ENCODE measurements at regions not wholly inside any gene's neighbourhood (a gene's known extent, or its start where the extent isn't known, plus 50 kb on each side); places are given as distances from the start of the nearest gene placed in this dataset.

DNA sequence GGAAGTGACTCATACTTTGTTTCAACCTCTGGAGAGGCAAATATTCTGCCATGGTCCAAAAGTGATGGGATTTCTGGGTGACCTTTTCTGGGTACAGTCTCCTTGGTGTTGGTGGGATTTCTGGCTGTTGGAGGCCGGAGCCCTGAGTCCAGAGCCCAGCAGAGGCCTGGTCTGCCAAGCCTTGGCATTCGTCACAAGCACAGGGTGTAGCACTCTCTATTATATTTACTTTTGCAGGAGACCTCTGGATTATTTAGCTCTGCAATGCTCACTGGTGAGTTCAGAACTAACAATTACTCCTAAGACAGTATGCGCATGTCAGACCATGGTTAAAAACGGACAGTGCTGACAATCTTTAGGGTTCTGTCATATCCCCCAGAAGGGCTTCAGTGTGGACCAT lies 201.6 kb upstream of the TWIST2 start:
- ChIA-PET CTCF (no interaction called here), POLR2A (no interaction called here)
- Mint-ChIP-seq H3K27ac (no peak overlapping the region), H3K9me3 (no peaks in the 10 kb centered on the region), H3K4me1 (ENCODE audit: low read depth) (peaks cover 2% of the 10 kb centered on the region), H3K27me3 (peaks cover 10% of the 10 kb centered on the region), H3K36me3 (no peaks in the 10 kb centered on the region), H3K4me3 (no peak overlapping the region)
- intact Hi-C loops (cut with micrococcal nuclease) = no loop called here
- no peak for DNase-seq

DNA sequence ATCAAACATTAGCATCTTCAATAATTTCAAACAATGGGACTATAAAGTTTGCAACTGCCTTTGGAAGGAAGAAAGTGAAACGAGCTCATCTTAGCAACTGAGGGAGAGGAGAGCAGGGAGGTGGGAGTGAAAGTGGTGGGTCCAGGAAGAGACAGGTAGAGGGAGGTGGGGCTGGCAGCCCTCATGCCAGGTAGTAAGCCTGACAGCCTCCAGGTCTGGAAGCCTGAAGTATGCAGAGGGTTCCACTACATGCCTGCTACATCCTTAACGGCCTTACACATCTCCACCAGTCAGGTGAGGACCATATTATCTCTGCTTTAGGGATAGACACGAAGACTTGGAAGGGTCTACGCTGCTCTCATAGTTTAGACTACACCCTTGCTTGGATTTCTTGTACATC lies 201.1 kb upstream of the TWIST2 start:
- H3K4me3 Mint-ChIP-seq = no peak overlapping the region
- intact Hi-C loops (cut with micrococcal nuclease) = no loop called here
- H3K36me3 Mint-ChIP-seq = no peaks in the 10 kb centered on the region
- peaks cover 12% of the 10 kb centered on the region for H3K27me3 Mint-ChIP-seq
- H3K4me1 Mint-ChIP-seq (ENCODE audit: low read depth) = peaks cover 2% of the 10 kb centered on the region
- H3K27ac Mint-ChIP-seq = no peak overlapping the region
- ChIA-PET POLR2A (no interaction called here), CTCF (no interaction called here)
- no peaks in the 10 kb centered on the region for H3K9me3 Mint-ChIP-seq
- no peak for DNase-seq

DNA sequence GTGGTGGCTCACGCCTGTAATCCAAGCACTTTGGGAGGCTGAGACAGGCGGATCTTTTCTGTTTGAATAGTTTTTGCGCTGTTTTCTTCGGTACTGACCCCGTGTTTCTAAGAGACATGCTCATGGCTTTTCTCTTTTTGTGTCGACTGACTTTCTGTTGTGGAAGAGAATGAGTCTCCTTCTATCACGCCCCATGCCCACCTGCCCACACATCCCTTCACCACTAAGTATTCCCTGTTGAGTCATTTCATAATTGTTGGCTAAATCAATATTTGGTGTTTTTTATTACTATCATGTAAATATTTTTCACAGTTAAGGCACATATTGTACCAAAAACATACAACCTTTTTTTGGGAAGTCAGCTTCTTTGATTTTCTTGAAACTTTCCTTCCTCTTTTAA lies 198.8 kb upstream of the TWIST2 start:
- CTCF ChIA-PET = no interaction called here
- peaks cover 16% of the 10 kb centered on the region for H3K27me3 Mint-ChIP-seq
- intact Hi-C loops (cut with micrococcal nuclease) = no loop called here

DNA sequence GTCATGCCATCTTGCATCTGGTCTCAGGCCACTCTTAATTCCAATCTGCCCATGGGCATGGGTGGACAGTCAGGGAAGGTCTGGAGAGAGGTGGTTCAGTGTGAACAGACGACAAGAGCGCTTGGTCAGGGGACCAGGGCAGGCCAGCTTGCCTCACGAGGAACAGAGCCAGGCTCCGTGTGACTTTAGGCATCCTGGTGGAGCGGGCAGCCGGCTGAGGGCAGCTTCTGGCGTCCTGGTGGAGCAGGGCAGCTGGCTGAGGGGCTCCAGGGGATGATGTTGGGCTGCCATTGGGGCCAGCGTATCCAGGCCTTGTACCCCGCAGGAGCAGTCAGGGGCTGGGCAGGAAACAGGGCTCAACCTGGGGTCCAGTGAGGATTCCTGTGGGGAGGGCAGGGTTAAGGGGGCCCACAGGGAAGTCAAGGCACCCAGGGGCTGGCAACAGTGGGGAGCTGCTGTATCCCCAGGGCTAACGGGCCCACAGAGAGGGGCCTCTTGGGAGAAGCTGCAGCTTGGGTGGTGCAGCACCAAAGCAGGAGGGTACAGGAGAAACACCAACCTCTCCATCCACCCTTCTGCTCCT lies 197.9 kb upstream of the TWIST2 start:
- intact Hi-C loops (cut with micrococcal nuclease) = no loop called here
- DNase-seq = no peak
- Mint-ChIP-seq H3K27ac (no peak overlapping the region), H3K9me3 (no peaks in the 10 kb centered on the region), H3K36me3 (no peaks in the 10 kb centered on the region), H3K4me1 (ENCODE audit: low read depth) (no peaks in the 10 kb centered on the region), H3K4me3 (no peak overlapping the region), H3K27me3 (peaks cover 16% of the 10 kb centered on the region)
- POLR2A ChIA-PET = no interaction called here
- CTCF ChIA-PET = interaction anchor here (0.6 kb wide), 1 partner anchor 24 kb away, joined by 5 read pairs; no protein-coding TSS in a partner anchor

More for the DNA sequence above, 198.8 kb upstream of the TWIST2 start:
- POLR2A ChIA-PET = no interaction called here
- Mint-ChIP-seq H3K4me1 (ENCODE audit: low read depth) (no peaks in the 10 kb centered on the region), H3K4me3 (no peak overlapping the region), H3K27ac (no peak overlapping the region), H3K36me3 (no peaks in the 10 kb centered on the region), H3K9me3 (no peaks in the 10 kb centered on the region)
- no peak for DNase-seq

DNA sequence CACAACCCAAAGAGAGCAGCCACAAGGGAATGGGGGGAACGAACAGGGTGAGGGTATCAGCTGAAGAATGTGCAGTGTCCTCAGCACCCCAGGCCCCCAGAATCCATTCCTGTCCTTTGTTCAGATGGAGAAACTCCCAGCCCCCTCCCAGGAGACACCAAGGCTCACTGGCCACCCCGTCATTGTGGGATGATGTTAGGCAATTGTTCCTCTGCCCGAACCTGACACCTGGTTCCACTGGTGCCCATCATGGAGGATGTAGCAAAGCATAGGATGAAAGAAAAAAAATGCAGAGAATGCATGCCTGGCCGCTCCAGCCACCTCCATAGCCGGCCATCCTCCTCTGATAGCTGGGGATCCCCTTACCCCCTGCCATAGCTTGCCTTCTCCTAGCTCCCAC lies 197.3 kb upstream of the TWIST2 start:
- no peak for DNase-seq
- ChIA-PET POLR2A (no interaction called here), CTCF (interaction anchor here (0.6 kb wide), 1 partner anchor 23 kb away, joined by 5 read pairs; no protein-coding TSS in a partner anchor)
- intact Hi-C loops (cut with micrococcal nuclease) = no loop called here
- Mint-ChIP-seq H3K9me3 (no peaks in the 10 kb centered on the region), H3K4me3 (no peak overlapping the region), H3K36me3 (no peaks in the 10 kb centered on the region), H3K4me1 (ENCODE audit: low read depth) (no peaks in the 10 kb centered on the region), H3K27me3 (peaks cover 16% of the 10 kb centered on the region), H3K27ac (no peak overlapping the region)

DNA sequence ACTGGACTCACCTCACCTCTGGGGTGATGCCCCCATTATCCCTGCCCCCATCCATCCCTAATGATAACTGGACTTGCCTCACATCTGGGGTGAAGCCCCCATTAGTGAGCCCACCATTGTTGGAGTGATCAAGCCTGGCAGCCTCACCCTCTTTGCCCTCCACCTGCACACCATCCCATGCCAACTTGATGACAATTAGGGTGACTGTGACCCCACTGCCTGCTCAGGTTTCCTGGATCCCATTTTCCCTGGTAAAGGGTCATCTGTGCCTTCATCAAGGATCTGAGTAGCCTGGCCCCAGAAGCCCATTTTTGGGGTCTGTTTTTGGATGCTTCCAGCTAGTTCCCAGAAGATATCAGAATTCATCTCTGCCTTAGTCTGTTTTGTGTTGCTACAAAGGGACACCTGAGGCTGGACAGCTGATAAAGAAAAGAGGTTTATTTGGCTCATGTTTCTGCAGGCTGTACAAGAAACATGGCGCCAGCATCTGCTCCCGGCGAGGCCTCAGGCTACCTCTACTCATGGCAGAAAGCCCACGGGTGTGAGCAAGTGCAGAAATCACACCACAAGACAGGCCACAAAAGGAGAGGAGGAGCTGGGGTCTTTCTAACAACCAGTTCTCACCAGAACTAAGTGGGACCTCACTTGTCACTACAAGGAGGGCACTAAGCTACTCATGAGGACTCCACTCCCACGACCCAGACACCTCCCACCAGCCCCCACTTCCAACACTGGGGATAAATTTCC lies 196.4 kb upstream of the TWIST2 start:
- Mint-ChIP-seq H3K4me1 (ENCODE audit: low read depth) (no peaks in the 10 kb centered on the region), H3K4me3 (no peak overlapping the region), H3K36me3 (no peaks in the 10 kb centered on the region), H3K9me3 (no peaks in the 10 kb centered on the region), H3K27ac (no peak overlapping the region), H3K27me3 (peaks cover 16% of the 10 kb centered on the region)
- ChIA-PET POLR2A (no interaction called here), CTCF (no interaction called here)
- no peak for DNase-seq
- intact Hi-C loops (cut with micrococcal nuclease) = no loop called here

DNA sequence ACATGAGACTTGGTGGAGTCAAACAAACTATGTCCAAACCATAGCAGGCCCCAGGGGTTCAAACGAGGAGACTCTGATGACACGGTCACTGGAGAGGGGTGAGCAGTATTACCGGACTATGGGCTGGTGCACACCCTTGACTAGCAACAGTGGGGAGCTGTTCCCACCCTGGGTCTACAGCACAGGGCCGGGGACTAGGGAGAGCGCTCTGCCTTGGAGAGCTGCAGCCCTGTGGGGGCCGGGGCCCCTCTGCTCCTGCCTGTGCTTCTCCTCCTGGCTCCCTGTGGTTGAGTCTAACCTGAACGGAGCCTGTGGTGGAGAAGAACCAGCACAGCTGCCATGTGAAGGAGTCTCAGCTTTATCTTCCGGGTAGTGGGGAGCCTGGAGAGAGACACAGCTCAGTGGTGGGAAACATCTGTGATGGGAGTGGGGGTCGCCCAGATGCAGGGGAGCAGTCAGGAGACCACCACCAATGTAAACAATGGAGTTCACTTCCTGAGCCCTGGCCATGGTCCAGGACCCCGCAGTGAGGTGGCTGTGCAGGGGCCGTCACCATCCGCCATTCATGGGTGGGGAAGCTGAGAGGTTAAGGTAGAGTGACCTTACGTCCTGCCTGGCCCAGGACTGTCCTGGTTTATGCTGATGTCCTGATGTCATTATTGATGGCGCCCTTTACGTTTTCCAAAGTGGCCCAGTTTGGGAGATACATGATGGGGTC lies 195.7 kb upstream of the TWIST2 start:
- intact Hi-C loops (cut with micrococcal nuclease) = no loop called here

DNA sequence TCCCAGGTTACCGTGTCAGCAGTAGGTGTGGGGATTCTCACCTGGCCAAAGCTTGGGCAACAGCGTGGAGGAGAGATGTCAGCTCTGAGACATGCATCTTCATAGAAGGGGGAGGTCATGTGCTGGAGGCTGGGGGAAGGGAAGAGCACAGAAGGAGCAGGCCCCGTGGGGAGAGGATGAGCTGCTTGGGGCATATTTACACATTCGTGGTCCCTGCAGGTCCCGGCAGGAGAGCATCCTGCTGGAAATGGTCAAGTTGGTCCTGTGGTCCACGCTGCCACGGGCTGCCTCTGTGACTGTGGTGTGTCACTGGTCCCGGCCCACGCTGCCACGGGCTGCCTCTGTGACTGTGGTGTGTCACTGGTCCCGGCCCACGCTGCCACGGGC lies 195.1 kb upstream of the TWIST2 start:
- Mint-ChIP-seq H3K27ac (no peak overlapping the region), H3K4me1 (ENCODE audit: low read depth) (no peaks in the 10 kb centered on the region), H3K27me3 (peaks cover 16% of the 10 kb centered on the region), H3K36me3 (no peaks in the 10 kb centered on the region), H3K9me3 (no peaks in the 10 kb centered on the region), H3K4me3 (no peak overlapping the region)
- ChIA-PET POLR2A (no interaction called here), CTCF (interaction anchor here (0.7 kb wide), 1 partner anchor 177 kb away, joined by 3 read pairs; no protein-coding TSS in a partner anchor)
- DNase-seq = no peak
- intact Hi-C loops (cut with micrococcal nuclease) = no loop called here

More for the DNA sequence above, 195.7 kb upstream of the TWIST2 start:
- Mint-ChIP-seq H3K36me3 (no peaks in the 10 kb centered on the region), H3K27me3 (peaks cover 16% of the 10 kb centered on the region), H3K9me3 (no peaks in the 10 kb centered on the region), H3K27ac (no peak overlapping the region), H3K4me3 (no peak overlapping the region), H3K4me1 (ENCODE audit: low read depth) (no peaks in the 10 kb centered on the region)
- ChIA-PET POLR2A (no interaction called here), CTCF (interaction anchor here (0.7 kb wide), 1 partner anchor 177 kb away, joined by 3 read pairs; no protein-coding TSS in a partner anchor)
- no peak for DNase-seq

DNA sequence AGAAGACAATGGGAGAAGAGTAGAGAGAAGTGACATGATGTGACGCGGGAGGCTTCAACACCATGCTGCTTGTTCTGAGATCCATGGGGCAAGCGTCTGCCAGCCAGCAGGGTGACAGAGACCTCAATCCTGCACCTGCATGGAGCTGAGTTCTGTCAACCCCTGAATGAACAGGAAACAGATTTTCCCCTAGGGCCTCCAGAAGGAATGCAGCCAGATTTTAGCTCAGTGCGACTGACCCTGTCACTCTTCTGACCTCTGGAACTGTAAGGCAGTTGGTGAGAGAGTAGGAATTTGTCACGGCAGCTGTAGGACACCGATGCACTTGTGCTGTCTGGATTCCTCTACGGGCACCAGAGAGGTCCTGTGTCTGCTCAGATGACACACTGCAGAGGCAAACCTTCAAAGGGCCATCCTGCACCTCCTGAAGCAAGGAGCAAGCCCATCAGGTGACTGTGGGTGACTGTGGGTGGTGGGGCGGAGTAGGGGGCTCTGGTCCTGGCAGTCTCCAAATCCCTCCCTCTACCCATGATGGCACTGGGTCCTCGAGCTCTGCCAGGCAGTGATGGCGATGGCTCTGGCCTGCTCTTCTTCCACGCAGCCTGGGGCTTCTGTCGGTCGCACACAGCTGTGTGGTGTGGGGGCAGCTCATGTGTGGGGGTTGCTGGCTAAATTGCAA lies 194.3 kb upstream of the TWIST2 start:
- intact Hi-C loops (cut with micrococcal nuclease) = no loop called here

DNA sequence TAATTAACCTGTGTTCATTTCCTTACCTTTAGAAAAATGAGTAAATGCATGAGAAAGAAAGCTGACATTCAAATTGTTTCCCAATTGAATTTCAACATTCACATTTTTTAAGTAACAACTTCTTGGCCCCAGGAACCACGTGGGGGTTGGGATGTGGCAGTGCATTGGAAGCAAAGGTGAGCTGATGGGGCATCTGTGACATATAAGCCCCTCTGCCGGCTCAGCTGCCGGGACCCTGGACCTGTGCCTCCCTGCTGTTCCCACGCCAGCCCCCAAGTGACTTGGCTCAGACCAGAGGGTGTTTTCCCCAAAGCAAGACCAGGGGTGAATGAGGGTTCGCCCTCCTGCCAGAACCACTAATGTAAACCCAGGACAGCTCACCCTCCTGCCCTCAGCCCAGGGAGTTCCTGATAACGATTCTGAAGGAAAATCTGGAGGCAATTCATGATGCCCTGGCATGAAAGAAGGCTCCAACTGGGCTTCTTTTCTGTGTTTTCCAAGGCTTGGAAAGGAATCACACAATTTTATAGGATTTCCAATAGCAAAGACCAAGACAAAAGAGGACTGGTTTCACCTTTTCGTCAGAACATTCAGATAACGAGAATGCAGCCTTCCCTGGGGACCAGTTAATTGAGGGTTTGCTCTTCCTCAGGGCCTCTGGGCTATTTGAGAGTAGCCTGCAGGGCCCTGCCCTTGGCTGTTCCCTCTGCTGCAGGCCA lies 193.2 kb upstream of the TWIST2 start:
- no peak for DNase-seq
- no peaks in the 10 kb centered on the region for H3K4me1 Mint-ChIP-seq (ENCODE audit: low read depth)
- peaks cover 15% of the 10 kb centered on the region for H3K27me3 Mint-ChIP-seq
- POLR2A ChIA-PET = no interaction called here
- H3K9me3 Mint-ChIP-seq = no peaks in the 10 kb centered on the region
- intact Hi-C loops (cut with micrococcal nuclease) = no loop called here
- H3K27ac Mint-ChIP-seq = no peak overlapping the region
- no peaks in the 10 kb centered on the region for H3K36me3 Mint-ChIP-seq
- CTCF ChIA-PET = no interaction called here
- H3K4me3 Mint-ChIP-seq = no peak overlapping the region

More for the DNA sequence above, 194.3 kb upstream of the TWIST2 start:
- DNase-seq = no peak
- no peaks in the 10 kb centered on the region for H3K4me1 Mint-ChIP-seq (ENCODE audit: low read depth)
- no peak overlapping the region for H3K27ac Mint-ChIP-seq
- H3K27me3 Mint-ChIP-seq = peaks cover 16% of the 10 kb centered on the region
- H3K4me3 Mint-ChIP-seq = no peak overlapping the region
- ChIA-PET CTCF (no interaction called here), POLR2A (no interaction called here)
- H3K36me3 Mint-ChIP-seq = no peaks in the 10 kb centered on the region
- no peaks in the 10 kb centered on the region for H3K9me3 Mint-ChIP-seq

DNA sequence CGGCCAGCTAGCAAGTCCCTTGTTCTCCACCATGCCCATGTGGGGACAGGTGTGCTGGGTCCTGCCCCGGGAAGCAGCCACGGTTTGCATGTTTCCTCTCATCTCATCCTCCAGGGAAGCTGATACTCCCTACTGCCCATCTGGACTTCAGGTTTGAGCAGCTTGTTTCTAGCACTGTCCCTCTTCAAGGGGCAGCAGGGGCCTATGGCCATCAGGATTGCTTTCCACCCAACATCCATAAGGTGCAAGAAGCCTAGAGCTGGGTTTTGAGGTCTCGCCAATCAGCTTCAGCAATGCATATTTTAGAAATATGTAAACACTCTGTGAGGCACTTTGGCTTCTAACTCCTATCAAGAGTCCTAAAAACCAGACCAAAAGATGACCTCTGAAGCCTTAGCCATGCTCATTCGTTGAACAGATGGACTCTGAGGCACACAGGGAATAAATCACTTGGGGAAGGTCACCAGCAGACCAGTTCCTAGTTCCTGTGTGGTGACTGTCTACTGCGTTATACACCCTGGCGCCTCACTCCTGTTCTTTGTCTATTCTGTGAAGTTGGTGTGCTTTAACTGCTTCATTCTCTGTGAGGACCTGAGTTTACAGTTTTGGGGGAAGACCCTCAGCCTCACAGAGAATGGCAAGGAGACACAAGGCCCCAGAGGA lies 192.6 kb upstream of the TWIST2 start:
- Mint-ChIP-seq H3K4me3 (no peak overlapping the region), H3K9me3 (no peaks in the 10 kb centered on the region), H3K27ac (no peak overlapping the region), H3K27me3 (peaks cover 12% of the 10 kb centered on the region), H3K4me1 (ENCODE audit: low read depth) (no peaks in the 10 kb centered on the region), H3K36me3 (no peaks in the 10 kb centered on the region)
- DNase-seq = no peak
- POLR2A ChIA-PET = no interaction called here
- CTCF ChIA-PET = no interaction called here
- intact Hi-C loops (cut with micrococcal nuclease) = no loop called here
